NOMO-1 treated with DMSO at 0.1 percent for 48 hours (cell line): ENCODE measurements at regions not wholly inside any gene's neighbourhood (a gene's known extent, or its start where the extent isn't known, plus 50 kb on each side); places are given as distances from the start of the nearest gene placed in this dataset.
"Not testable (repeated sequence)": the region's sequence is repeated elsewhere in the genome, so short reads cannot be mapped to it uniquely, and the experiment has no call there.

Experiments used
- DNase-seq: peaks from one replicate; lab custom pipeline; 2025; ENCODE audit not compliant: unreplicated experiment; lab: John Stamatoyannopoulos, UW

DNA sequence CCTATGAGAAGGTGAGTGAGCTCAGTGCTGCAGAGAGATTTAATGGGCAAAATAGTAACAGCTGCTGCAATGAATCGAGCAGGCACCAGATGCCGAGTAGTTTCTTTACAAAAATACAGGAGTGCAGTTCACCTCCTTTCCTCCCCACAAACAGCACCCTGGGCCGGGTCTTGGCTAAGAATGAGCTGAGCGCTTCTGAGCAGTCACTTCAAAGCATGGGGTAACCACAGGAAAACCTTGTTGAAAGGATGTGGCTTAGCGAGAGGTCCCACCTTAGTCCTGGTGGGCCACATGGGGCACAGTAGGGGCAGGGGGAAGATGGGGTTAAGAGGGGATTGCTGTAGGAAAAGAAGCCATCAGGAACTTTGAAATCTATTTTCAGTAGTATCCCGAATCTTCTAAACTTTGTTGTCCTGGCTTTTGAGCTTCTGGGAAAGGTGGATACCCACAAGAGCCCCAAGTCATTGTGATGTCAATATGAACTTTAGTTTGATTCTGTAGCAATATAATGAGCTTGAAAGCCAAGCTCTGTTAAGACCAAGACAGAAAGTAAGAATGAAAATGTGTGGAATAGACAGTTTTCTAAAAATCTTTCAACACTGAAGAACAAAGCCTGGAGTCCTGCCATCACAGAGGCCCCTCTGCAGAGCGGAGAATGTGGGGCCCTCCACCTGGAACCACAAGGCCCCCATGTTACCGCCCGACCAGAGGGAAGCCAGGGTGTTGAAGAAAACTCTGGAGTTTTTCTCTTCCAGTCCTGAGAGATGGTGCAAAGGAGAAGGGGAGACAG is 101.0 kb upstream of the ZNF236 start:
- no peak for DNase-seq

DNA sequence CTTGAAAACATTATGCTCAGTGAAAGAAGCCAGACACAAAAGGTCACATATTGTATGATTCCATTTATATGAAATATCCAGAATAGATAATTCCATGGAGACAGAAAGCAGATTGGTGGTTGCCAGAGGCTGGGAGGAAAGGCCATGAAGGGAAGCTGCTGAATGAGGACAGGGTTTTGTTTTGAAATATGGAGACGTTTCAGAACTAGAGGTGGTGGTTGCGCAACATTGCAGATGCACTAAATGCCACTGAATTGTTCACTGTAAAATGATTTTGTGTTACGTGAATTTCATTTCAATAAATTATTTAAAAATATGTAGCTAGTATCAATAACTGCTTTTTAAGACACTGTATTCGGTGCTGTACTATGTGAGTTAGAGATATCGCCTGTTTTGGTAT is 101.7 kb upstream of the ZNF236 start:
- DNase-seq = peak; percentile 41

DNA sequence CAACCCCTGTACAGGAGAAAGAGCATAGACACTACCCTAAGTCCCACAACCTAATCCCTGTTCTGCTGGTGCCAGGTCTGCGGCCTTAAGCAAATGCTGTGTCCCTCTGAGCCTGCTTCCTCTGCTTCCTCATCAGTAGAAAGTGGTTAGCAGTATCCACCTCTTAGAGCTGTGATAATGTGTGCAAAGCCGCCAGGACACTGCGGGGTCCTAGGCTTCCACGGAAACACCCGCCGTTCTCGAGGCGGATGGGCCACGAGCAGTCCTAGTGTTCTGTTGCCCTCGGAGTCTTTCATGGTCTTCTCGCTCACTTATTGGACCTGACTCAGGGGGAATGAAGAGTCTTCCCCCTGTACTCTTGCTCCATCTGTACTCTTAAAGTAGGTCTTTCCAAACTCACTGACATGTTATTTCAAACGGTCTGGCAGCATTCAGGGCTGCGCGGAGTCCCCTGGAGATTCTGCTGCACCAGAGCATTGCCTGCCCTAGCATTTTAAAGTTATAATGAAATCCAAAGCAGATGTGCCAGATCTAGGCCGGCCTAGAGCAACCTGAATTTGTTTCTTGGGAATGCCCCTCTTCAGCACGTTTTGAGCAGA is 107.2 kb upstream of the ZNF236 start:
- no peak for DNase-seq

DNA sequence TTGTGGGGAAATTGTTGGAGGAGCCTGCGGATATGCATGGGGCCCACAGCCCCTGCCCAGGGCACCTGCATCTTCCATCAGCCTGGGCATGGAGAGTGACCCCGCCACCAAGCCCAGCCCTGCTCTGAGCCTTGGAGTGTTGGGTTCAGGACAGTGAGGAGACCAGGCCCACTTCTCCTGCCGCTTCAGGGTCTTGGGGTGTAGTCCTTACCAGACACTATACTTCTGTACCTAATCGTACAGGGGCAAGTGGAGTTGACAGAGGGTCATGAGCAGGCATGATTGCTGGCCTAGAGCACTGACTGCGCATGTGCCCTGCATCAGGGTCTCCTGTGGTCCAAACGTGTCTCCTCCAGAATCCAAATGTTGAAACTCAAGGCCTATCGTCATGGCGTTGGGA is 108.9 kb upstream of the ZNF236 start:
- DNase-seq = no peak

DNA sequence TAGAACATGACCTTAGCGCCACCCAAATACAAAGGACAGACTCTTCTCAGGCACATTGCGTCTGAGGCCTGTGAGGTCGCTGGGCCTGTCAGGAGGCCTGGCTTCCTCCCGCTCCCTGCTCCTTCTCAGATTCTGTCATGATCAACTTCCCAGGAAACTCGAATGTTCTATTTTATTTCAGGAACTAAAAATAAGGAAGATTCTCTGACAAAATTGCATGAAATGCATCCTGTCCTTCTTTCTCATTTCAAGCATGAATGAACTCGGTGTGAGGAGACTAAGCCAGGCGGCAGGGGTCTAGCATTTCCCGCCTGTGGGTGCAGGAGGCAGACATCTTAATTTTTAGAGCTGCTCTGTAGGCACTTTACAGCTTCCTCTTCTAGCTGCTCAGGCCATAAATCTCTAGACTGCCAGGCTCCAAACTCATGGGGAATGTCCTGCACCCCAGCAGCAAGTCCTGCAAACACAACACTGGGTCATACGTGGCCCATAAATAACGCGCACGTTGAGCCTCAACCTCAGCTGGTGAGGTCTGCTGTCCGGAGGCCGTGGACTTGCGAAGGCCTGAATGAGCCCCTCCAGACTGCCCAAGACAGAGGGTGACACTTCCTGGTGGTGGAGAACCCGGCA is 109.7 kb upstream of the ZNF236 start:
- peak; percentile 61 for DNase-seq

DNA sequence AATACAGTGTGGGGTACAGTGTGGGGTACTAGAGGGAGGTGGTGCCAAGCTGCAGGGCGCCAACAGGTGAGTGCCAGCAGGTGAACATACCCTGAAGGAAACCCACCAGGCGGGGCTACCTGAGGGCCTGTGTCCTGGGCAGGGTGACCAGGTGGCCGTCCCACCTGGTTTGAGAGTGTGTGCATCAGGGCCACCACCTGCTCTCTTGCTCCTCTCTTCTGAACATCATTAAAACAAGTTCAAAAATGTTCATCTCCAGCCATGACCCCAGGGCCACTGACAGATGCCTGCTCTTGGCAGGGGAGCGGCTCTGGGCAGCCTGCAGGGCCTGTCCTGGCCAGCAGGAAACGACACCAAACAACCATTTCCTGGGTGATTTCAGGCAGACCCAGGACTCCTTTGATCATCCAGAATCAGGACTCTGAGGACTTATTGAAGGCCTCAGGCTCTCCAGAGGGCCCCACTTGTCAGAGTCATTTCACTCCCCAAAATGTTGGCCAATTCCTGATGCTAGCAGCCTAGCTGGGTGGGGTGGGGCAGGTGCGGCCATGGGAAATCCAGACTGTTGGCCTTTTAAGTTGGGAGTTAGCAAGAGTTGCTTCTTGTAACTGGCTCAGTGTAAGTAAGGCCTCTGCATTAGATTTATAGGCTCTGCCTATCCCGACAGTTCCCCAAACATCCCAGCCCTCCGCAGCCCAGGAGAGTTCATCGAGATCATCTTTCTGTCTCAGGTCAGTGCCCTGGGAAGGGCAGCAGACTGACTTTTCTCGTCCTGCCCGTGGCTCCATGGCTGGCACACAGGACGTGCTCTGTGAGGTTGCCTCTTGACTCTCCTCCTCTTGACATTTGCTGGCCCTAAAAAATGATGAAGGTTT is 111.5 kb upstream of the ZNF236 start:
- DNase-seq = no peak

DNA sequence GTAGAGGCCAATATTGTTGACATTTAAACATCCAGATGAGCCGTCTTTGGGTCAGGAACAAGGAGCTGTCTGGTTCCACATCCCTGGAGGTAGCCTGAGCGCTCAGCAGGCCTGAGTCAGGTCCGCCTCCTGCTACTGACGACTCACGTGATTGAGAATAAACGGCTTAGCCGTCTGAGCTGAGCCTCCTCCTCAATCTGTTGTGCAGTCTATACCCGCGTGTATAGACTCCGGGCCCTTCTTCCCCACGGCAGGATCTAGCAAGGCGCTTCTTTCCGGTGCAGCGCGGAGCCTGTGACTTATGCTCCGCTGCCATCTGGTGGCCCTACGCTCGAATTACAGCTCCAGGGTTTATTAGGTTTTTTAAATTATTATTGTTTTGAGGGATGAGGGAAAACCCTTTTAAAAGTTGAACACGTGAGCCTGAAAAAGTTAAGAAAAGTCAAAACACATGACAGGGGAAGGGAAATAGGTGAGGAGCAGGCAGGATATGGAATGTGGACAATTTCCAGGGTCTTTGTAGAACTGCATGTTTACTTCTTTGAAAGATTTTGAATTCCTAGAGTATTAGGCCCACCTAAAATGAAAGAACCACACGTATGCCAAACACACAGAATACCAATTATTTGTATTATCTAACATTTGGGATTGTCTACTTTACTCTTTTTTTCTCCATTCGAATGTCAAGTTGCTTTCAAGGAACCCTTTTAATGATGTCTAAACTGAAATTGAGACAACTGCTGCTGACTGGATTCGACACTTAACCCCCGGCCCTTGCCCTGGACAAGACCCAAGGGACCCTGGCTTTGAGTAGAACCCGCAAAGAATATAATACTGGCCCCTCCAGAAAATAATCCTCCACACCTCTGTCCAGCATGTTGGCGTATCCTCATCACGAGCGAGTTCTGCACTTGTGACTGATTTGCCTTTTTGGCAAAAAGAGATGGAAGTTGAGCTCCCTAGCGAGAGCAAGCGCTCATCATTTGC is 112.4 kb upstream of the ZNF236 start:
- DNase-seq = peak; percentile 65

DNA sequence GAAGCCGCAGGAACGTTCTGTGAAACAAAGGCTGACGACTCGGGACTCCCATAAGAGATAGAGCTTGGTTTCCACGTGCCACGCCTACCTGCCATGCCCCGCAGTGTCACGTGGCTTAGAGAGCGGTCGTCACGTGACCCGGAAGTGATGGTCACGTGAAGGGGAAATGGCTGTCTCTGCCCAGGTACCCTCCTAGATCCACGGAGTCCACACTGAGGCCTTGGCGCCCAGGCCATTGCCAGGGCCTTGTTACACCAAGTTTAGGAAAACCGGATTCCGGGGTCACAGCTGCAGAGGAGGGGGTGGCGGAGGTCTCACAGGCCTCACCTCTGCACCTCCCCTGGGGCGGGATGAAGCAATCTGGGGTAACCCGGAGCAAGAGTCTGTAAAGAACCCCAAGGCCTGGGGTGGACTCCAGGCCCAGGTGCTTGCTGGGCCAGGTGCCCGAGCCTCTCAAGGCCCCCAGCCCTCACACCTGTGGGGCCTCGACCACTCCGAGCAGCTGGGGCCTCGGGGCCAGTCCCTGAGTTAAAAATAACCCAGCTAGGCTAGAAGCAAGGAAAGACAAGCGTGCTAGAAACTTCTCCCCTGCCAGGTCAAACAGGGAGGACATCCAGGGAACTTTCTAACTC is 113.5 kb upstream of the ZNF236 start:
- DNase-seq = no peak

DNA sequence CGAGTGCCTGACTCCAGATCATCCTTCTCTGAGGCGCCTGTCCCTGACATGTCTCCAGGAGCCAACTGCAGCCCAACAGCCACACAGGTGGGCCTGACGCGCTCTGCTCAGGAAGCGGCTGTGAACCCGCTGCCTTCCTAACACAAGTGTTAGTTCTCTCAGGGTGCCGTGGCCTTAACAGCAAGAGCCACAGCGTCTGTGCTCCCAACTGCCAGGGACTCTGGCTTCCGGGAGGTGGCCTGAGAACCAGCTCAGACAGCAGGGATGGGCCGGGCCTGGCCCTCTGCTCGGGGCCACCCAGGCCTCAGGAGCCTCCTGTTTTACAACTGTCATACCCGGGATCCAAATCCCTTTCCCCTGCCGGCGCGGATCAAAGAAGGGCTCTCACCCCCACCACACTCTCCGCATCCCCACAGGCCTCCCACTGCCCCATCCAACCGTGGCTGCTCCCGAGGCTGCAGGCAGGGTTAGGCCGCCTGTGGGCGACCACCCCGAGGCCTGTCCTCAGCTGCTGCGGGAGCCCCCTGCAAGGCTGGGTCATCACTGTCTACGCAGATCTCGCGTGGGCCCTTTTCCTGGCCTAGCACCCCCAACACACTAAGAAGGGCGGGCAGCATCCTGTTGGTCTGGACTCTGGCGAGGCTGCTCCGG is 114.2 kb upstream of the ZNF236 start:
- no peak for DNase-seq

DNA sequence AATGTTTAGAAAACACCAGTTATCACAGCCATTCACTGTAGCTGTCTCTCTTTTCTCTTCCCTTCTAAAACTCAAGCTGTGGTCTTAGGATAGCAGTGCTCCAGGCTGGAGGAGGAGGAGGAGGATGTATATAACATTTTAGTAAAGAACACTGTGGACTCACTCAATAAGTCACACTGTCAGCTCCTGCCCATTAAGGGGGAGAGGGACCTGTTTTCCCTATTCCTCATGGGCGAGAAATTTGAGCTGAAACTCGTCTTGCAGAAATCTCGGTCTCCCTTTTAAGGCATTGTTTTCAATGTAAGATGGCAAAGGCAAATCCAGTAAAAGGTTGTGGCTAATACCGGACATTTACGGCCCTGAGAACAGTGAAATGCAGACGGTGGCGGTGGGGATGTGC is 114.8 kb upstream of the ZNF236 start:
- DNase-seq = no peak

DNA sequence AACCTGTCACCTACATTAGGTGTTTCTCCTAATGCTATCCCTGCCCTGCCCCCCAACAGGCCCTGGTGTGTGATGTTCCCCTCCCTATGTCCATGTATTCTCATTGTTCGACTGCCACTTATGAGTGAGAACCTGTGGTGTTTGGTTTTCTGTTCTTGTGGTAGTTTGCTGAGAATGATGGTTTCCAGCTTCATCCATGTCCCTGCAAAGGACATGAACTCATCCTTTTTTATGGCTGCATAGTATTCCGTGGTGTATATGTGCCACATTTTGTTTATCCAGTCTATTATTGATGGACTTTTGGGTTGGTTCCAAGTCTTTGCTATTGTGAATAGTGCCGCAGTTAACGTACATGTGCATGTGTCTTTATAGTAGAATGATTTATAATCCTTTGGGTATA is 117.8 kb upstream of the ZNF236 start:
- DNase-seq = not testable (repeated sequence)

DNA sequence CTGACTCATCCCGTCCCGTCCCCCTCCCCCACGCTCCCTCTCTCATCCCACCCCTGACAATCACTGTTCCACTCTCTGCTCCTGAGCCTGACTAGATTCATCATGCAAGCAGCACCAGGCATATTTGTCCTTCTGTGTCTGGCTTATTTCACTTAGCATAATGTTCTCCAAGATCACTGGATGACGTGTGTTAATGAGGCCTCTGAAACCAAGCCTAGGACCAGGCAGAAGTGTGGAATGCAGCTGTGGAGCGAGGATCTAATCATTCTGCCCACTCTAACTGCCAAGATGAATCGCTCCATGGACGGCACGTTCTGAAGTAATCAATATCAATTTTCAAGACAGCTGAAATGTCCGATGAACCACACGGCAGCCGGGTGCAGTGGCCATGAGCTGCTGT is 122.4 kb upstream of the ZNF236 start:
- no peak for DNase-seq

DNA sequence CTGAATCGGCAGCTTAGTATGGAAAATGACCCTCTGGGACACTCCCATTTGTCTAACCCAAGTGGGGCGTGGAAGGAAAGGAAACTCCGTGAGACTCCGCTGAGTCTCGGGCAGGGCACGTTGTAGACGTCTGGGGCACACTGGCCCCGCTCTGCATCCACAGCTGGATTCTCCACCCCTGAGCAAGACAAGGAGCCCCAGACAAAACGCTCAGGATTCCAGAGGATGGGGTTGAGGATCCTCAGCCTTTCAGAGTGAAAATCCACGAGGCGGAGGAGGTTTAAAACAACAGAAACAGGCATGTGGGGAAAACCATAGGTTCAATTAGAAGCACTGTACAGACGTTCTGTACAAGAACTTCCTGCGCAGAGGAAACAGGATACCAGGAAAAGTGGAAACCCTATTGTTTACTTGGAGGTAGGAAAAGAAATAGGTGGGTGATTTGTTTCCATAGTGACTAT is 124.9 kb upstream of the ZNF236 start:
- DNase-seq = no peak

DNA sequence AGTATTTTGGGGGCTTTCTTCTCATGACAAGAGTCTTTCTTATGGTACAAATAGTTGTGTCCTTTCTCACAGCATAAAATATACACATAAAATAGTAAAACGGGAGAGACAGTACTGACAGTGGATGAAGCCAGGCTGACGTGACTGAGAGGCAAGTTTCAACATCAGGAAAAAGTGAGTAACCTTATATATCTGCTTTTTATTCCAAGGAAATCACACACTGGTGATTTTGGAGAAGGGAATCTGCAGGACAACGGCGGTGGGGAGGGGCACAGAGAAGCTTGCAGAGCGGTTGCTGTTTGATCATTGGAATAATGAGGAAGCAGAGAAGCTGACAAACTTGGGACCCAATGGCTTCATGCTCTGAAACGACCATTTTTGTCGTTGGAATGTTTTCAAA is 130.6 kb upstream of the ZNF236 start:
- no peak for DNase-seq

DNA sequence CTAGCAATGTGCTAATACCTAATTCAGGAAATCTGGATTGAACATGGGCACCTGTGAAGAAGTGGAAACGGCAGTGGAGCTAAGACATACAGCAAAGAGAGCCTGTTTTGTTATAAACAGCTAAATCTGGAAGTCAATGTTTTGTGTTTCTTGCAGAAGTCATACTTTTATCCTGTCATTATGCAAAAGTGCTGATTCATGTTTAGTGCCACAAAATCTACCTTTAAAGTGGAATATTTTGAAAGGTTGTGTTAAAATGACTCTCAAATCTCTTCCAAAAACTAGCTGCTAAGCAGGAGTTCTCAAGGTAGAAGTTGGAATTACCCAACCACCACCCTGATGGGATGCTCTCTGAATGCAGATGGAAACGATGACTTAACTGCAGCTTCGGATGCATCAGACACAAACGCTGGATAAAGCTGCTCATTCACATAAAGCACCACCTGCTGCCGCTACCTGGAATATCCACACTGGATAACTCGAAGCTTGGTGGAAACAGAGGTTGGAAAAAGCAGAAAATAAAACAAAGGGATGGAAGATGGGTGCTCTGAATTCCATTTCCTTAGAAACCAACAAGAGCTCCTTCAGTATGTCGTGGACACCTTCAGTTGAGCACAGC is 132.6 kb upstream of the ZNF236 start:
- no peak for DNase-seq

DNA sequence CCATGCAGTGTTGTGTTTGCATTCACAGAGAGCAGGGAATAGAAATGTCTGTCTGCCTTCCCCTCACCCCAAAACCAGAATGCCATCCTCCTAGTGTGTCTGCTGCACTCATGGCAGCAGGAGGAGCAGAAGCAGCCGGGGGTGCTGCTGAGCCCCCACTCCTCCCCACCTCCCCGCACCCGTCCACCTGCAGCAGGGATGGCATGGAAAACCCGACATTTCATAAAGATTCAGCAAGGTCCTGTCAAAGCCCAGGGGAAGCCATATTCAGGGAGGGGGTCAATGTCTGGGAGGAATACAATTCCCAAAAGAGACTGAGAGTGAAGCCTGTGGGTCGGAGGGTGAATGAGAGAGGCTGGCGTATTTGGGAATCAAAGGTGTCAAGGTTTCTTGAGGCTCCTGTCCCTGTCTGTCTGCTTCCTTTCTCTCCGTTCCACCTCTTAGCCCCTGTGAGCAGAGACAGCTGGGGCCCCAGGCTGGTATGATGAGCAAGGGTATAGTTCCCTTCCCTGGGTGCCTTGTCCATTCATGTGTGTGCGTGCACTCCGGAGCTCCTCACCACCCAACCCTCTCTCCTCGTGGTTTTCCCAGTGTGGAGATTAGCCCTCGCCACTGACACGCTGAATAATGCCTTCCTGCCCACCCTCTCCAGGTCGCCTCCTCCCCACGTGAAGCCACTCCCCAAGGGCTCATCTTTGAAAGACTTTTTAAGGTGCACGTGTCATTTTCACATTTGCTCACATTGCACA is 133.5 kb upstream of the ZNF236 start:
- no peak for DNase-seq

DNA sequence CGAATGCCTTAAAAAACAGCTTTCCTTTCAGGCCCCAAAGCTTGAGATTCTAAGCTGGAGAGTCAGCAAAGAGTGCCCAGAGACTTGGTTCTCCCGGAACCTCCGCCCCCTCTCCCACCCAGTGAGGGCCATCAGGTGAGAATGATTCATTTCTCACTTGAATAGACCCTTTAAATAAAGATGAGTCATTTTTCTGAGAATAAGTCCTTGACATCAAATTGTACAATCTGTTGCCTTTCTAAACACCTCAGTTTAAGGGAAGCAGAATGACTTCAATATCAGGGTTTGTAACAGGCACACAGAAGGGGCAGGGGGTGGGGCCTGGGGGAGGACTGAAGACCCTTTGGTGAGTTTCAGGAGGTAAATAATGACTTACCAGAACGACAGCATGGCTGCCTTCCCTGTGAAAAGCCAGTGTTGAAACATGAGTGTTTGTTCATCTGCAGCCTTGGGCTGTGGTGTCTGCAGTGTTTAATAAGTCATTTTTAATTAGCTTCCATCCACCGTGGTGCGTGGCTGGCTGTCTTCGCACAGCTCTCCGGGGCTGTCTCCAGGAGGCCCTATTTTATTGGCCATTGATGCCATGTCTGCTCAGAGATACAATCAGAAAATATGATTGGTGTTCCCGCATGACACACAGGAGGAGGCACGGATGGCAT is 134.9 kb upstream of the ZNF236 start:
- DNase-seq = peak; percentile 30
